ENCODE measurements at regions not wholly inside any gene's neighbourhood (a gene's known extent, or its start where the extent isn't known, plus 50 kb on each side); places are given as distances from the start of the nearest gene placed in this dataset.

DNA sequence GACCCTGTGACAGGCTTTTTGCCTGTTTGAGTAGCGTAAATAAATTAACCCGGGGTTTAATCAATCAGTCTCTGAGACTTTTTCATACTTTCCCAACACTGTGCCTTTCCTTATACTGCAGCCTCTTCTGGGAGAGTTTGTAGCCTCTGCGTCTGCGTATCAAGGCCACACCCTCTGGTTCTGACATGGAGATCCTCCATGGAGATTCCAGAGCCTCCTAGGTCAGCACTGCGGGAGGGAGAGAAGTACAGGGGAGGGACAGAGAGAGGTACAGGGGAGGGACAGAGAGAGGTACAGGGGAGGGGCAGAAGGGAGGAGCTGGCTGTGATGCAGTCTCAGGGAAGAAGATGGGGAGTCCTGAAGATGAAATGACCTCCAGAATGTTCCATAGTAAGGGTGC, 166.0 kb downstream of the ARL4C start:
- H3K4me3 Mint-ChIP-seq = no peak overlapping the region
- H3K36me3 Mint-ChIP-seq (ENCODE audit: low read depth) = no peaks in the 10 kb centered on the region

GRCh38 chr2:234329202-234329960, 167.5 kb downstream of the ARL4C start:
- Mint-ChIP-seq H3K4me1 (ENCODE audit: low read depth) (peaks cover 32% of the 10 kb centered on the region), H3K27ac (no peak overlapping the region), H3K4me3 (no peak overlapping the region), H3K36me3 (ENCODE audit: low read depth) (peaks cover 3% of the 10 kb centered on the region), H3K9me3 (no peaks in the 10 kb centered on the region), H3K27me3 (ENCODE audit: low read depth) (no peaks in the 10 kb centered on the region)

More for the DNA sequence above, 166.0 kb downstream of the ARL4C start:
- peak overlapping the region; percentile 42 for H3K27ac Mint-ChIP-seq
- H3K9me3 Mint-ChIP-seq = no peaks in the 10 kb centered on the region
- H3K4me1 Mint-ChIP-seq (ENCODE audit: low read depth) = peaks cover 27% of the 10 kb centered on the region
- no peaks in the 10 kb centered on the region for H3K27me3 Mint-ChIP-seq (ENCODE audit: low read depth)

DNA sequence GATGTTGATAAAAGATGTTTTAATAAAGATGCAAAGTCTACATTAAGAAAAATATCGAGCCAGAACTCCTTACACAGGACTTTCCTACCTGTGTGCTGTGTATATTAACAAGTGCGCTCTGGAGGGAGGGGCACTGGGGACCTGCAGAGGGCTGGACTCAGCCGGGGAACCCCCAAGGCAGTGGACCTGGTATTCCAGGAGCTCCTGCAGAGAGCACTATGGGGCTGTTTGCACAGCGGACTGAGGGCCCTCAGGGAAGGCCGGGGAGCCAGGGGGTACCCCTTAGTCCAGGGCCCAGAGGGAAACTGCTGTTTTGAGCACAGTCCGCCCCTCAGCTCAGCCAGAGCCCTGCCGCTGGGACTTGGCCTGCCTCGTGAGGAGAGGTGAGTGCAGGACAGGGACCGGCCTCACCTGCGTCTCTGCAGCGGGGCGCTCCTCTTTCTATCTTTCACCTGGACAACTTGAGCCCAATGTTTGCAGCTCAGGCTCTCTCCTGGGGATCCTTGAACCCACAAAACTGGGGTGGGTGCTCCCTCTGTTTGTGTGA, 168.4 kb downstream of the ARL4C start:
- H3K4me1 Mint-ChIP-seq (ENCODE audit: low read depth) = peaks cover 40% of the 10 kb centered on the region
- H3K27ac Mint-ChIP-seq = no peak overlapping the region
- no peaks in the 10 kb centered on the region for H3K9me3 Mint-ChIP-seq
- no peaks in the 10 kb centered on the region for H3K27me3 Mint-ChIP-seq (ENCODE audit: low read depth)
- H3K36me3 Mint-ChIP-seq (ENCODE audit: low read depth) = peaks cover 7% of the 10 kb centered on the region
- no peak overlapping the region for H3K4me3 Mint-ChIP-seq

- Mint-ChIP-seq H3K27me3 (ENCODE audit: low read depth) (no peaks in the 10 kb centered on the region), H3K4me3 (no peak overlapping the region), H3K4me1 (ENCODE audit: low read depth) (peaks cover 41% of the 10 kb centered on the region), H3K9me3 (no peaks in the 10 kb centered on the region), H3K27ac (no peak overlapping the region), H3K36me3 (ENCODE audit: low read depth) (peaks cover 8% of the 10 kb centered on the region)
These were observed 170.2 kb downstream of the ARL4C start for GRCh38 chr2:234326694-234327093.

GRCh38 chr2:234324116-234324515, 172.8 kb downstream of the ARL4C start:
- Mint-ChIP-seq H3K27me3 (ENCODE audit: low read depth) (no peaks in the 10 kb centered on the region), H3K9me3 (no peaks in the 10 kb centered on the region), H3K4me3 (peak overlapping the region; percentile 37), H3K36me3 (ENCODE audit: low read depth) (peaks cover 10% of the 10 kb centered on the region), H3K27ac (peak overlapping the region; percentile 88), H3K4me1 (ENCODE audit: low read depth) (peaks cover 47% of the 10 kb centered on the region)

DNA sequence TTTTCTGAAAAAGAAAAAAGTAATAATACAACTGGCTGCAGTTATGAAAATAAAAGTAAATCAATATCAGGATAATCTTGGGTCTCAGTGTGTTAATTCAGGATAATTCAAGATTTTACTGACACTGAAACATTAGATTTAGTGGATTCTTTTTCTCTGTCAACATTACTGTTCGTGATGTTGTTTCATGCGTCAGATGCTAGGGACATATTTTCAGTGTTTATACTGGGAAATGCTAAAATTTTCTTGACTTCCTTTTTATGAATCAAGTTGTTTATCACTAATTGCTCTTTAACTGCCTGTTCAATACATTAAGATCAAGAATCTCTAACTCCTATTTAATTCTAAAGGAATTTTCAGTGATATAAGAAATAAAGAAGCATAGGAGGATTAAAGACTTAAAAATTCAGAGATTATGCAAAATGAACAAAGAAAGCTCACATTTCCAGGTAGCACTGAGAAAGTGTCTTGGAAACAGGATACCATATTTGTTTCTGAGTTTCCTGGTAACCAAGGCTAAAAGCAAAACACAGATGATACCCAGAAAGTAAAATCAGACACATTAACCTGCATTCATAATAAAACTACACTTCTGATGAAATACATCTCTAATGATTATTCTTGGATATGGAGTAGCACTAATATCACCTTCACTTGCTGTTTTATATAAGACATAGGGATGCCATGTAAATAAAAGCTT, 174.0 kb downstream of the ARL4C start:
- Mint-ChIP-seq H3K4me3 (peak overlapping the region; percentile 62), H3K4me1 (ENCODE audit: low read depth) (peaks cover 44% of the 10 kb centered on the region), H3K36me3 (ENCODE audit: low read depth) (peaks cover 10% of the 10 kb centered on the region), H3K27ac (peak overlapping the region; percentile 88), H3K27me3 (ENCODE audit: low read depth) (no peaks in the 10 kb centered on the region), H3K9me3 (no peaks in the 10 kb centered on the region)

GRCh38 chr2:234320066-234320465, 176.8 kb downstream of the ARL4C start:
- Mint-ChIP-seq H3K27ac (no peak overlapping the region), H3K27me3 (ENCODE audit: low read depth) (no peaks in the 10 kb centered on the region), H3K9me3 (peaks cover 2% of the 10 kb centered on the region)

GRCh38 chr2:234318361-234318760, 178.5 kb downstream of the ARL4C start:
- Mint-ChIP-seq H3K4me3 (no peak overlapping the region), H3K36me3 (ENCODE audit: low read depth) (peaks cover 9% of the 10 kb centered on the region), H3K9me3 (peaks cover 2% of the 10 kb centered on the region), H3K4me1 (ENCODE audit: low read depth) (peaks cover 35% of the 10 kb centered on the region), H3K27me3 (ENCODE audit: low read depth) (no peaks in the 10 kb centered on the region), H3K27ac (no peak overlapping the region)

More at GRCh38 chr2:234320066-234320465, 176.8 kb downstream of the ARL4C start:
- Mint-ChIP-seq H3K4me1 (ENCODE audit: low read depth) (peaks cover 42% of the 10 kb centered on the region), H3K36me3 (ENCODE audit: low read depth) (peaks cover 13% of the 10 kb centered on the region), H3K4me3 (no peak overlapping the region)

DNA sequence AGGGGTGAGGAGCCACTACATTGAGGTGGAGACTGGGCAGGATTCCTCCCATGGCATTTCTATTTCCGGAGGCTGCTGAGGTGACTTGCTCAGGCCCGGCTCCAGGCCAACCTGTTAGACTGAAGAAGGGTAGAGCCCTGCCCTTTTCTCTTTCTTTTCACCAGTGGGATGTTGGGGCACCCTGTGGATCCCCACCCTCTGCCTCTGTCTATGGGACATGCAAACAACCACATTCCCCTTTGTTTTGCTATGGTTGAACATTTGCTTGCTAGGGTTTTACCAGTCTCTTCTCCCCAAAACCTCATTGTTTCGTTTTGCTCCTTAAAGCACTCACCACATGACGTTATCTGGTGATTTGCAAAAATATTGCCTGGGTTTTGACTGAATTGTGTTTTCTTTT, 183.3 kb downstream of the ARL4C start:
- Mint-ChIP-seq H3K27me3 (ENCODE audit: low read depth) (no peaks in the 10 kb centered on the region), H3K4me3 (no peak overlapping the region), H3K4me1 (ENCODE audit: low read depth) (peaks cover 40% of the 10 kb centered on the region), H3K36me3 (ENCODE audit: low read depth) (peaks cover 5% of the 10 kb centered on the region), H3K9me3 (peaks cover 2% of the 10 kb centered on the region), H3K27ac (peak overlapping the region; percentile 22)

DNA sequence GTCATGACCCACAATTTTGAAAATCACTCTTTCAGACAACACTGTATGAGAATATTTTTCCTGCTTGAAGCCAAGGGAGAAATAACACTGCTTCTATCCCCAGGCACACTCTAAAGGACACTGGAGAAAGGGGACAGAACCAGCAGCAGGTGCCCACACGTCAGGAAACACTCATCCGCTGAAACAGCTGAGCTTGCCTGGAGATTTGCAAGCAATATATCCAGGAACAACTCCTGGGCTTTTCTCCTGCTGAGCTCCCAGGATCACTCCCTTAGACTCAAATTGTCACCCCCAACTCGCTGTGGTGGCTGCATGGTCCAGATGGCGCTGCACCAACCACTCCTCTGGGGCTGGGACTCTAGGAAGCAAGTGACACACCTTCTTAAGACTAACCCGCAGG, 186.7 kb downstream of the ARL4C start:
- H3K4me3 Mint-ChIP-seq = no peak overlapping the region
- no peak overlapping the region for H3K27ac Mint-ChIP-seq
- peaks cover 6% of the 10 kb centered on the region for H3K9me3 Mint-ChIP-seq
- H3K27me3 Mint-ChIP-seq (ENCODE audit: low read depth) = no peaks in the 10 kb centered on the region
- peaks cover 57% of the 10 kb centered on the region for H3K4me1 Mint-ChIP-seq (ENCODE audit: low read depth)
- H3K36me3 Mint-ChIP-seq (ENCODE audit: low read depth) = peaks cover 8% of the 10 kb centered on the region

GRCh38 chr2:234309431-234309830, 187.4 kb downstream of the ARL4C start:
- Mint-ChIP-seq H3K36me3 (ENCODE audit: low read depth) (peaks cover 8% of the 10 kb centered on the region), H3K9me3 (peaks cover 6% of the 10 kb centered on the region), H3K27me3 (ENCODE audit: low read depth) (no peaks in the 10 kb centered on the region), H3K4me3 (peak overlapping the region; percentile 72), H3K27ac (peak overlapping the region; percentile 98), H3K4me1 (ENCODE audit: low read depth) (peaks cover 61% of the 10 kb centered on the region)

DNA sequence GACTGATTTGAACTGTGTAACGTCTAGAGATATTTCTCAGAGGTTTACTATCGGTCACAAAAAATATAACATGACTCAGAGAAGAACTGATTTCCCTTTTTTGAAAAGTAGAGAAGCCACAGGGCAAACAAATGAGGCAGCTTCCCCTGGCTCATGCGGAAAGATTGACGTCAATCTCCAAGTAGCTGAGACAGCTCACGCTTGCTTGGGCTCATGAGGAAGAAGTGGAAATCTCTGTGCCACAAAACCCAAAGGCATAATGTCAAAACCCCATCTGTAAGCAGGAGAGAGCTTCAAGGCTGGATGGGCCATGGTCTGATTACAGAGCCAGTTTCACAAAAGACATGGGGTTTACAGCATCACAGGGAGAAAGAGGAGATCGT, 188.1 kb downstream of the ARL4C start:
- H3K36me3 Mint-ChIP-seq (ENCODE audit: low read depth) = peaks cover 9% of the 10 kb centered on the region
- peaks cover 6% of the 10 kb centered on the region for H3K9me3 Mint-ChIP-seq
- H3K4me3 Mint-ChIP-seq = peak overlapping the region; percentile 72
- H3K27ac Mint-ChIP-seq = peak overlapping the region; percentile 98
- no peaks in the 10 kb centered on the region for H3K27me3 Mint-ChIP-seq (ENCODE audit: low read depth)
- H3K4me1 Mint-ChIP-seq (ENCODE audit: low read depth) = peaks cover 58% of the 10 kb centered on the region

DNA sequence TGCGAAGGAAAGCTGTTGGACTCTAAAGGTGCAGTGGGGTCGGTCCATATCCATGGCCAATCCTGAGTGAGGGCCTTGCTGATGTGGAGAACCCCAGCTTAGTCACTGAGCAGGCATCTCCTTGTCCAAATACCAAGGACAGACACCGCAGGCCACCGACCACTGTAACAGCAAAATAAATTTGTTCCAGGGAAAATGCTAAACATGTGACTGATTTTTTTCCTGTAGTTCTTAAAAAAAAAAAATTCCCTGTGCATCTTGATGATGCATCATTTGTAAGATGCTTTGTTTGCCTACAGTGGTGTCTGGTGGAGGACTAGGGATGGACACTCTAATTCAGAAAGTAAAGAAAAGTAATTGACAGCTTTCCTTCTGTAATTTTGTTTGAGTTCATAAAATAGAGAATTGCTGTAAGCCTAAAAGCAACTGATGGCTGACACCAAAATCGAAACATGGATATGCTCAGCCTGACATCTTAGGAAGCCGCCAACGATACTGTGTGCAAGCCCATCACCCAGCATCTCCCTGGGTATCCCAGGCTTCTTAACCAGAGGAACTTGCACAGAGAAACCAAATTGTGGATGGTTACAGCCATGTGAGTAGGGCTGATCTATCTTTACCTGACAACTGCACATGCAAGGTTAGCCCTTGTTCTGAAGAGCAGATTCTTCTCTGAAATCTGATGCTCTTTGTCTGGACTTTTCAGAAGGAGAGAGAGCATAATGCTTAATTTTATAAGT, 188.6 kb downstream of the ARL4C start:
- Mint-ChIP-seq H3K27me3 (ENCODE audit: low read depth) (no peaks in the 10 kb centered on the region), H3K4me3 (peak overlapping the region; percentile 72), H3K4me1 (ENCODE audit: low read depth) (peaks cover 53% of the 10 kb centered on the region), H3K9me3 (peaks cover 6% of the 10 kb centered on the region), H3K36me3 (ENCODE audit: low read depth) (peaks cover 9% of the 10 kb centered on the region), H3K27ac (peak overlapping the region; percentile 98)

GRCh38 chr2:234307322-234307961, 189.4 kb downstream of the ARL4C start:
- peak overlapping the region; percentile 9 for H3K27ac Mint-ChIP-seq
- peaks cover 6% of the 10 kb centered on the region for H3K9me3 Mint-ChIP-seq
- no peaks in the 10 kb centered on the region for H3K27me3 Mint-ChIP-seq (ENCODE audit: low read depth)
- peaks cover 52% of the 10 kb centered on the region for H3K4me1 Mint-ChIP-seq (ENCODE audit: low read depth)
- H3K36me3 Mint-ChIP-seq (ENCODE audit: low read depth) = peaks cover 9% of the 10 kb centered on the region
- no peak overlapping the region for H3K4me3 Mint-ChIP-seq

All from T-helper 1 cell treated with Interleukin-12 subunit alpha and Interleukin-12 subunit beta and Interleukin-4 antibody, amounts not matched to agents 30 μg/mL and 1 μg/mL, for 36 hours (primary cell).